ENCODE measurements at regions not wholly inside any gene's neighbourhood (a gene's known extent, or its start where the extent isn't known, plus 50 kb on each side); places are given as distances from the start of the nearest gene placed in this dataset.
"Not testable (repeated sequence)": the region's sequence is repeated elsewhere in the genome, so short reads cannot be mapped to it uniquely, and the experiment has no call there.

DNA sequence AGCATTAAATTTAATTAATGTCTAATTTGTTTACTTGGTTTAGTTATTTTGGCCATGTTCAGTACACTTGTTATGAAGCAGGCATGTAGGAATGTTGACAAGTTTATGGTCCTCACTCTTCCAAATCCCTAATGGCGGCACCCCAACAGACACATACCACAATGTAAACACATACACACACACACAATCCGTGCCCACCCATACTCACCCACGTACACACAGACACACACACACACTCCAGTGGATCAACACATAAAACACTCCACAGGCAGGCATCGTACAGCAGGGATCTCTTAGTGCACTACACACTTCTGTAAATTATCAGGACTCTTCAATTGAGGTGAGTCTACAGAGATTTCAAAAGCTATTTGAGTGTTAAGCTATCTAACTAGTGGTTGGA, 767.5 kb downstream of the FOXD4L6 start:
- H3K27ac ChIP-seq; ATAC-seq (replicated peaks in 6 of 8); H3K4me1 ChIP-seq (replicated peaks in 1 of 2); H3K4me3 ChIP-seq; in situ Hi-C loops (cut with MboI; ENCODE audit: low pct_unique_long_range_greater_than_20kb in 2 of 9, low sequenced_read_pairs in 9 of 9, unreplicated experiment in 9 of 9): not testable (repeated sequence)
- no CpG with 5 or more reads among the region's 4 CpGs for WGBS, 10 experiments

DNA sequence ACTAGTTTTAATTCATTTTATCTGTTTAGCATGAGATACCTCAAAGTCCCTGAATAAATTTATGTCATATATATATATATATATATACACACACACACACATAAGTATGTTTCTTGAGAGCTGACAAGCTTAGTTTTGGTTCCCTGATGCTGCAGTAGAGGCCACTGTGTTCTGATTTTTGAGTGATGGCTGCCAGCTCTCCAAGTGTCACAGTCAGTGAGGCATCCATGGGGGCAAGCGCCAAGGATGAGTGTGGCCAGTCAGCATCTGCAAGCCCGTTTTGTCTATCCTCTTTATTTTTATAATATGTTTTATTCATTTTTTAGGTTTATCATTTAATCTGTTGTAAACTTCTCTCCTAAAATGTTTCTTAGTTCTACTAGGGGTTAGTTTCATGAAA, 797.5 kb downstream of the FOXD4L6 start:
- H3K4me3 ChIP-seq; H3K4me1 ChIP-seq (replicated peaks in 1 of 2); in situ Hi-C loops (cut with MboI; ENCODE audit: low pct_unique_long_range_greater_than_20kb in 2 of 9, low sequenced_read_pairs in 9 of 9, unreplicated experiment in 9 of 9); H3K27ac ChIP-seq; ATAC-seq (replicated peaks in 6 of 8): not testable (repeated sequence)
- WGBS, 10 experiments: no CpG with 5 or more reads among the region's 2 CpGs

DNA sequence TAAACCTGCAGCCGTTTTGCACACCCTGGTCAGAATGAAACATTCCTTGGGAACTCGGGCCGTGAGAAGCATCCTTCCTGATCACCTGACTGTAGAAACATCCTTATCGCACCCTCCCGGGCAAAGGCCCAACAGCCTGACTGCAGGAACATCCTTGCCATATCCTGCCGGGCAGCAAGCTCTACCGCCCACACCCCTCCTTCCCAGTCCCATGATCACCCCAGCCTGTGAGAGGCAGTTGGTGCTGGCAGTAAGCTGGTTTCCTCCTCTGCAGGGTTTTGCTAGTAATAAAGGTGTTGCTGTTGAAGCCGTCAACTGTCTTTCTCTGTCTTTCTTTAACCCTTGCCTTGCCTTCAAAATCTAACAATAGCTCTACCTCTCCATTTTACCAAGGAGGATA, 799.6 kb downstream of the FOXD4L6 start:
- H3K27ac ChIP-seq; H3K4me1 ChIP-seq (replicated peaks in 1 of 2); ATAC-seq (replicated peaks in 6 of 8); H3K4me3 ChIP-seq; in situ Hi-C loops (cut with MboI; ENCODE audit: low pct_unique_long_range_greater_than_20kb in 2 of 9, low sequenced_read_pairs in 9 of 9, unreplicated experiment in 9 of 9): not testable (repeated sequence)
- WGBS, 10 experiments: no CpG with 5 or more reads among the region's 8 CpGs

DNA sequence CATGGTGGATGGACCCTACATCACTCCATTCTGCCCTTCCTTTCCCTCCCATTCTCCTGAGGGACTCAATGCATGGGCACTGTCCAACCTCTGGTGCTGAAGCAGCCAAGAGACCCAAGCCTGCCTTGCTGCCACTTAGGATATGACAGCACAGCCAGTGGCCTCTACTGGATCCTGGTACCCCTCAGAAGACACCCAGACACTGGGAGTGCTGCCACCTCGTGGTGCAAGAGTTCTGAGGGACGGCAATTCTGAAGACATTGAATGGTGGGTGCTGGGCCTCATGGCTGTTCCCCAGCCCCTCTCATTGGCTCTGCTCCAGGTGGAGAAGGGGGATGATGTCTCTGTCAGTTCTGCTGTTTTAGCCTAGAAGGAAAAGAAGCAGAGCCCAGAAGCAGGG, 802.3 kb downstream of the FOXD4L6 start:
- not testable (repeated sequence) for H3K4me3 ChIP-seq

DNA sequence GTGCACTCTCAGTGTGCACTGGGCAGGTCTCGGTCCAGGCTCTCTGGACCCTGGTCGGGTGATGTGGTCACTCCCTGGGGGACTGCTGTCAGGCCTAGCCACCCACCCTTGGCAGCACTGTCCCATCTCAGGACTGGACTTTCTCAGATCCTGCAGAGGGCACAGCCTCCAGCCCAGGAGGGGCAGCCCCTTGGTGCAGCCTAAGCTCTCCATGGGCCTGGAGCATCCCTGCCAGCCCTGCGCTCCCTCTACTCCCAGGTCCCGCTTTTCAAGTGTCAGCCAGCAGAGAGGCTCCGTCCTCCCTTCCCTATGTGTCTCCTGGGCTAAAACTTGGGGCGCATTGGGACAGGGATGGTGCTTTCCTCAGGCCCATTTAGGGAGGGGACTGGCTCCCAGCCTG, 805.8 kb downstream of the FOXD4L6 start:
- H3K27ac ChIP-seq; H3K4me3 ChIP-seq; H3K4me1 ChIP-seq (replicated peaks in 1 of 2); in situ Hi-C loops (cut with MboI; ENCODE audit: low pct_unique_long_range_greater_than_20kb in 2 of 9, low sequenced_read_pairs in 9 of 9, unreplicated experiment in 9 of 9); ATAC-seq (replicated peaks in 6 of 8): not testable (repeated sequence)
- WGBS, 10 experiments: no CpG with 5 or more reads among the region's 6 CpGs

More for the DNA sequence above, 802.3 kb downstream of the FOXD4L6 start:
- no CpG with 5 or more reads among the region's 2 CpGs for WGBS, 10 experiments
- H3K4me1 ChIP-seq (replicated peaks in 1 of 2); H3K27ac ChIP-seq; in situ Hi-C loops (cut with MboI; ENCODE audit: low pct_unique_long_range_greater_than_20kb in 2 of 9, low sequenced_read_pairs in 9 of 9, unreplicated experiment in 9 of 9): not testable (repeated sequence)
- ATAC-seq (replicated peaks in 6 of 8): peak in 1 of 8 experiments; percentile 43

DNA sequence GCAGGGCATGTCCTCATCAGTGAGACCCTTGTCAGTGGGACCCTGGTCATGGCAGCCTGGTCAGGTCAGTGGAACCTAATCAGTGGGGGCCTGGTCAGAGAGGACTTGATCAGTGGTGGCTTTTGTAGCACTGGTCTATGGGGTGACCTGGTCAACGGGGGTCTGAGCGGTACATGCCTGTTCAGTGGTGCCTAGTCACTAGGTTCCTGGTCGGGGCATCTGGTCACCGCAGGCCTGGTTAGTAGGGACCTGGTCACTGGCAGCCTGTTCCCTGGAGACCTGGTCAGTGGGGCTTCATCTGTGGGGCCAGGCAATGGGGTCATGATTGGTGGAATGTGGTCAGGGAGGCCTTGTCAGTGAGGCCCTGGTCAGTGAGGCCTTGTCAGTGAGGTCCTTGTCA, 806.6 kb downstream of the FOXD4L6 start:
- no CpG with 5 or more reads among the region's 4 CpGs for WGBS, 10 experiments
- H3K27ac ChIP-seq; ATAC-seq (replicated peaks in 6 of 8); H3K4me1 ChIP-seq (replicated peaks in 1 of 2); in situ Hi-C loops (cut with MboI; ENCODE audit: low pct_unique_long_range_greater_than_20kb in 2 of 9, low sequenced_read_pairs in 9 of 9, unreplicated experiment in 9 of 9); H3K4me3 ChIP-seq: not testable (repeated sequence)

DNA sequence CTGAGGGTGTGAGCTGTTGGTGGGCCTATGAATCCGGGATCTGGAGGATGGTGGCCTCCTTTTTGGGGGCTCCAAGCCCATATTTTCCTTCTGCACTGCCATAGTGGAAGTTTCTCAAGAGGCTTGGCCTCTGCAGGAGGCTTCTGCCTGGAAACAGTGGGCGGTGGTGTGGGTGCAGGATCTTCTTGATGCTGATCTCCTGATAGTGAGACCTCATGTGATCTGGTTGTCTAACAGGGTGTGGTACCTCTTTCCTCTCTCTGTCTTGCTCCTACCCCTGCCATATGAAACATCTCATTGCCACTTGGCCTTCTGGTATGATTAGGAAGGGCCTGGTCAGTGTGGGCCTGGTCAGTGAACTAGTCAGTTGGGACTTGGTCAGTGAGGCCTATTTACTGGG, 807.3 kb downstream of the FOXD4L6 start:
- no CpG with 5 or more reads among the region's 2 CpGs for WGBS, 10 experiments

DNA sequence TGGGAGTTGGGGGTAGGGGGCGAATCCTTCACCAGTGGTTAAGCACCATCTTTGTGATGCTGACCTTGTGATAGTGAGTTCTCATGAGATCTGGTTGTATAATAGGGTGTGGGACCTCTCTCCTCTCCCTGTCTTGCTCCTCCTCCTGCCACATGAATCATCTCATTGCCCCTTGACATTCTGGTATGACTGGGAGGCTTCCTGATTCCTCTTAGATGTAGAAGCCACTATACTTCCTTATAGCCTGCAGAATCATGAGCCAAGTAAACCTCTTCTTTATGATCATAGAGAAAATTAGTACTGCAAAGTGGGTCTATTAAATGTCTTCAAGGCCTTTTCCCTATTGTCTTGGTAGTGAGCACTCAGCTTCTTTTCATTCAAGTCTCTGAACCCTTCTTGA, 813.3 kb downstream of the FOXD4L6 start:
- ATAC-seq (replicated peaks in 6 of 8); H3K4me3 ChIP-seq; H3K4me1 ChIP-seq (replicated peaks in 1 of 2); H3K27ac ChIP-seq; in situ Hi-C loops (cut with MboI; ENCODE audit: low pct_unique_long_range_greater_than_20kb in 2 of 9, low sequenced_read_pairs in 9 of 9, unreplicated experiment in 9 of 9): not testable (repeated sequence)
- WGBS, 10 experiments: no CpG with 5 or more reads among the region's 1 CpG

More for the DNA sequence above, 807.3 kb downstream of the FOXD4L6 start:
- H3K4me3 ChIP-seq; in situ Hi-C loops (cut with MboI; ENCODE audit: low pct_unique_long_range_greater_than_20kb in 2 of 9, low sequenced_read_pairs in 9 of 9, unreplicated experiment in 9 of 9); H3K4me1 ChIP-seq (replicated peaks in 1 of 2); H3K27ac ChIP-seq: not testable (repeated sequence)
- peak in 2 of 8 experiments; percentile 56 to 75 for ATAC-seq (replicated peaks in 6 of 8)

DNA sequence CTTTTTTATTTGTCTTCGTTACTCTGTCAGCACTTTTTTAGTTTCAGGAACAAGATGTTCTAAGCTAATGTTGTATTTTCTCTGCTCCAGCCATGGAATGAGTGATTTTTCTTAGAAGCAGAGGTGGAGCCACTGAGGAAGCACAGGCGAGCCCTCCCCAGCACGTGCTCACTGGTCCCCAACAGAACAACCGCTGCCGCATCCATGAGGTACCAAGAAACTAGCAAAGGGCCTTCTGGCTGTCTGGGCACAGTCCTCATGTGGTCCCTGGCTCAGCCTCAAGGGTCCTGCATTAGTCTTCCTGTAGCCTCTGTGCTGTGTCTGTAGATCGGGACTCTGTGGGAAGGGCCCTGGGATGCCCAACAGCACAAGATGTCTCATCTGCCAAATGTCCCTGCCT, 838.5 kb downstream of the FOXD4L6 start:
- H3K4me3 ChIP-seq; in situ Hi-C loops (cut with MboI; ENCODE audit: low pct_unique_long_range_greater_than_20kb in 2 of 9, low sequenced_read_pairs in 9 of 9, unreplicated experiment in 9 of 9); ATAC-seq (replicated peaks in 6 of 8); H3K27ac ChIP-seq; H3K4me1 ChIP-seq (replicated peaks in 1 of 2): not testable (repeated sequence)
- WGBS, 10 experiments: no CpG with 5 or more reads among the region's 6 CpGs

Data from motor neuron (in vitro differentiated cells).